Endothelial cell of umbilical vein (primary cell): ENCODE measurements at regions not wholly inside any gene's neighbourhood (a gene's known extent, or its start where the extent isn't known, plus 50 kb on each side); places are given as distances from the start of the nearest gene placed in this dataset.

Experiments used
- BruUV-seq: library from RNA; stranded (reverse); fragments of 400-500 nt; replicated peaks from 2 replicates; lab custom pipeline; 2021; lab: Mats Ljungman, UMichigan
- CTCF ChIA-PET: fragments of 300-600, 350-600 bp; sonication (Branson Sonifier 250); formaldehyde crosslinking; loops from one replicate; lab custom pipeline; 2021; ENCODE audit warnings: antibody characterized with exemption, inconsistent platforms; lab: Charles Lee
- POLR2A ChIA-PET: fragments of 300-600, 350-600 bp; sonication (Branson Sonifier 250); formaldehyde crosslinking; loops from one replicate; lab custom pipeline; 2021; ENCODE audit warnings: antibody characterized with exemption, inconsistent platforms; lab: Charles Lee
- DNase-seq: peaks from one replicate; pipeline ENCODE4 v3.0.0-alpha.2; 2011; ENCODE audit warnings: low read depth, low spot score
- FAIRE-seq: peaks from 2 replicates; lab custom pipeline; 2011; peaks lifted over from hg19 to GRCh38; lab: Jason Lieb, UNC
- H2AFZ ChIP-seq: 2 replicates; pipeline ENCODE4 v1.6.0; 2012; ENCODE audit warnings: low read depth, low read length, control low read depth, inconsistent platforms
- H3K27ac ChIP-seq: 2 replicates; pipeline ENCODE4 v1.5.1; 2011; ENCODE audit warnings: low read depth, mild to moderate bottlenecking, control low read depth, low read length, moderate library complexity; ENCODE audit not compliant: insufficient read depth
- H3K27me3 ChIP-seq, 2 experiments: 2 replicates each; pipeline versions ENCODE4 v1.6.0 to v1.6.1; 2011; ENCODE audit warnings: low read length in 2 of 2, mixed read lengths in 1 of 2; ENCODE audit not compliant: control insufficient read depth in 2 of 2, insufficient read depth in 2 of 2
- H3K36me3 ChIP-seq, 2 experiments: 2 replicates in 1 of 2; 3 replicates in 1 of 2; pipeline ENCODE4 v1.5.1; 2011; ENCODE audit warnings: low read length in 2 of 2, mild to moderate bottlenecking in 1 of 2, moderate library complexity in 1 of 2; ENCODE audit not compliant: control insufficient read depth in 2 of 2, insufficient read depth in 2 of 2; ENCODE audit errors: extremely low read depth in 1 of 2
- H3K4me1 ChIP-seq: 3 replicates; pipeline ENCODE4 v1.5.1; 2011; ENCODE audit warnings: mild to moderate bottlenecking, low read length; ENCODE audit not compliant: control insufficient read depth, insufficient read depth; ENCODE audit errors: extremely low read depth
- H3K4me2 ChIP-seq: 2 replicates; pipeline ENCODE4 v1.6.1; 2011; ENCODE audit warnings: low read length, control low read depth, mixed read lengths; ENCODE audit not compliant: insufficient read depth
- H3K4me3 ChIP-seq, 3 experiments: fragments of 200-600 bp in 1 of 3; sonication (generic), shearing (Covaris generic) in 1 of 3; replicated peaks in 1 of 3; 2 replicates each; pipeline ENCODE4 v1.5.1; 2011 to 2016; ENCODE audit warnings: control low read depth in 3 of 3, low read length in 3 of 3, mild to moderate bottlenecking in 2 of 3, inconsistent platforms in 1 of 3, low read depth in 1 of 3, moderate library complexity in 1 of 3; ENCODE audit not compliant: insufficient read depth in 1 of 3
- H3K79me2 ChIP-seq: 2 replicates; pipeline ENCODE4 v1.6.0; 2012; ENCODE audit warnings: low read length, inconsistent platforms; ENCODE audit not compliant: control insufficient read depth, insufficient read depth
- H3K9ac ChIP-seq: replicated peaks from 2 replicates; pipeline ENCODE3; 2011; ENCODE audit warnings: low read length, control low read depth; ENCODE audit not compliant: insufficient read depth; ENCODE audit errors: extremely low read depth
- H3K9me1 ChIP-seq: replicated peaks from 3 replicates; pipeline ENCODE4 v1.6.0; 2011; ENCODE audit warnings: mild to moderate bottlenecking, low read length; ENCODE audit not compliant: control insufficient read depth, insufficient read depth; ENCODE audit errors: extremely low read depth
- H3K9me3 ChIP-seq: replicated peaks from 2 replicates; pipeline ENCODE4 v1.5.1; 2012; ENCODE audit warnings: low read length, inconsistent platforms; ENCODE audit not compliant: control insufficient read depth, insufficient read depth
- H4K20me1 ChIP-seq: replicated peaks from 2 replicates; pipeline ENCODE3; 2011; ENCODE audit warnings: mild to moderate bottlenecking, low read length; ENCODE audit not compliant: control insufficient read depth, insufficient read depth; ENCODE audit errors: extremely low read depth
- CTCF ChIP-seq, 2 donors: IDR thresholded peaks; 1 replicate in 1 of 2; 2 replicates in 1 of 2; pipeline ENCODE4 v1.5.1; 2011; ENCODE audit warnings: low read length in 2 of 2, mild to moderate bottlenecking in 2 of 2, moderate library complexity in 2 of 2, control low read depth in 1 of 2, inconsistent platforms in 1 of 2, low read depth in 1 of 2; ENCODE audit not compliant: insufficient read depth in 1 of 2; ENCODE audit errors: extremely low read depth in 1 of 2
- FOS ChIP-seq: IDR thresholded peaks from 2 replicates; pipeline ENCODE4 v1.6.1; 2011; ENCODE audit warnings: mild to moderate bottlenecking, low read length, moderate library complexity, borderline replicate concordance; ENCODE audit not compliant: insufficient read depth
- GATA2 ChIP-seq: IDR thresholded peaks from 2 replicates; pipeline ENCODE4 v1.7.0; 2011; ENCODE audit warnings: low read depth, mild to moderate bottlenecking, moderate library complexity, mixed read lengths, low read length; ENCODE audit not compliant: insufficient read length, insufficient read depth
- JUN ChIP-seq: IDR thresholded peaks from 2 replicates; pipeline ENCODE4 v1.6.1; 2011; ENCODE audit warnings: borderline replicate concordance, low read depth; ENCODE audit not compliant: insufficient read length, insufficient read depth
- MYC ChIP-seq: IDR thresholded peaks from one replicate; pipeline ENCODE4 v1.6.1; 2011; ENCODE audit warnings: mild to moderate bottlenecking, low read depth, low read length
- dilution Hi-C: fragments of 300-500 bp; cut with MboI; formaldehyde crosslinking; loops from one replicate; pipeline ENCODE4 v1.15.0; 2019; ENCODE audit warnings: low sequenced_read_pairs; ENCODE audit not compliant: extremely low pct_ligation_motif_present
- intact Hi-C: fragments of 100-400 bp; cut with micrococcal nuclease; formaldehyde crosslinking; loops from one replicate; pipeline ENCODE4 v1.10.0; 2022

GRCh38 chr9:86749894-86750255 lies 197.4 kb downstream of the GAS1 start:
- Histone ChIP-seq H3K27me3 (no peaks in the 10 kb centered on the region), H3K27ac (no peak overlapping the region), H3K4me1 (no peaks in the 10 kb centered on the region), H4K20me1 (no peaks in the 10 kb centered on the region), H2AFZ (no peak overlapping the region), H3K4me2 (no peak overlapping the region), H3K9me1 (no peaks in the 10 kb centered on the region), H3K9me3 (no peaks in the 10 kb centered on the region), H3K9ac (no peak overlapping the region), H3K4me3 (no peak overlapping the region), H3K79me2 (no peaks in the 10 kb centered on the region), H3K36me3 (no peaks in the 10 kb centered on the region)
- no peak for TF ChIP-seq JUN
- no peak for TF ChIP-seq GATA2
- no peak for TF ChIP-seq FOS
- TF ChIP-seq CTCF (IDR thresholded peaks at IDR 0.05; ENCODE audit: extremely low read depth in 1 of 2, insufficient read depth in 1 of 2, low read depth in 1 of 2, low read length in 2 of 2): no peak
- no peak for TF ChIP-seq MYC
- no TSS peak for BruUV-seq
- intact Hi-C loops: no loop called here
- ChIA-PET CTCF (interaction anchor here (1.5 kb wide), 1 partner anchor 8 kb away, joined by 3 read pairs; no protein-coding TSS in a partner anchor), POLR2A (no interaction called here)
- dilution Hi-C loops: no loop called here
- no peak for DNase-seq
- FAIRE-seq: no peak
